Neural cell (in vitro differentiated cells): ENCODE measurements at regions not wholly inside any gene's neighbourhood (a gene's known extent, or its start where the extent isn't known, plus 50 kb on each side); places are given as distances from the start of the nearest gene placed in this dataset.

ENCODE experiments used
- H2AFZ ChIP-seq: fragments of 200-600, 300-800 bp; sonication (generic), shearing (Covaris generic); 2 replicates; pipeline ENCODE4 v1.6.0; 2014; ENCODE audit warnings: low read depth, mild to moderate bottlenecking, antibody characterized with exemption, low read length, moderate library complexity
- H3F3A ChIP-seq: fragments of 200-600 bp; shearing (Covaris generic); 2 replicates; pipeline ENCODE4 v1.6.1; 2016; ENCODE audit warnings: mild to moderate bottlenecking, moderate library complexity, mixed read lengths, antibody characterized with exemption, low read length; ENCODE audit not compliant: insufficient read depth, poor library complexity, severe bottlenecking
- H3K27ac ChIP-seq: fragments of 200-600, 300-800 bp; sonication (generic), shearing (Covaris generic); 2 replicates; pipeline ENCODE4 v1.5.1; 2014; ENCODE audit warnings: mild to moderate bottlenecking, low read length, moderate library complexity
- H3K27me3 ChIP-seq: fragments of 300-800, 200-600 bp; sonication (generic), shearing (Covaris generic); 2 replicates; pipeline ENCODE4 v1.6.0; 2014; ENCODE audit warnings: mild to moderate bottlenecking, low read depth, low read length, moderate library complexity; ENCODE audit not compliant: insufficient read depth
- H3K36me3 ChIP-seq: fragments of 300-800, 200-600 bp; sonication (generic), shearing (Covaris generic); 2 replicates; pipeline ENCODE4 v1.5.1; 2014; ENCODE audit warnings: mild to moderate bottlenecking, antibody characterized with exemption, low read length, moderate library complexity; ENCODE audit not compliant: insufficient read depth
- H3K4me2 ChIP-seq: fragments of 300-800, 200-600 bp; sonication (generic), shearing (Covaris generic); 2 replicates; pipeline ENCODE4 v1.6.0; 2014; ENCODE audit warnings: mild to moderate bottlenecking, low read length
- H3K4me3 ChIP-seq: fragments of 300-800, 200-600 bp; sonication (generic), shearing (Covaris generic); 2 replicates; pipeline ENCODE4 v1.5.1; 2014; ENCODE audit warnings: mild to moderate bottlenecking, low read length, moderate library complexity
- H3K79me2 ChIP-seq: fragments of 200-600 bp; shearing (Covaris generic); replicated peaks from 2 replicates; pipeline ENCODE4 v1.6.0; 2014; ENCODE audit warnings: mild to moderate bottlenecking, low read length, moderate library complexity; ENCODE audit not compliant: insufficient read depth
- H3K9ac ChIP-seq: fragments of 300-800, 200-600 bp; sonication (generic), shearing (Covaris generic); 2 replicates; pipeline ENCODE4 v1.6.1; 2016; ENCODE audit warnings: mild to moderate bottlenecking, low read length, mixed read lengths
- H3K9me2 ChIP-seq: fragments of 200-600 bp; shearing (Covaris generic); 2 replicates; pipeline ENCODE4 v1.6.1; 2016; ENCODE audit warnings: mild to moderate bottlenecking, low read length, mixed read lengths; ENCODE audit not compliant: insufficient read depth
- H3K9me3 ChIP-seq: fragments of 200-600, 300-800 bp; sonication (generic), shearing (Covaris generic); 2 replicates; pipeline ENCODE4 v1.6.1; 2016; ENCODE audit warnings: mild to moderate bottlenecking, mixed run types, low read length, moderate library complexity, mixed read lengths
- H4K20me1 ChIP-seq: fragments of 200-600 bp; shearing (Covaris generic); 2 replicates; pipeline ENCODE4 v1.6.1; 2016; ENCODE audit warnings: mild to moderate bottlenecking, mixed run types; ENCODE audit not compliant: insufficient read depth
- EP300 ChIP-seq: fragments of 450-650 bp; conservative IDR thresholded peaks from 2 replicates; pipeline ENCODE4 v1.6.1; 2014; ENCODE audit warnings: antibody characterized with exemption, mild to moderate bottlenecking, moderate library complexity; ENCODE audit not compliant: poor library complexity, severe bottlenecking
- EZH2 ChIP-seq: fragments of 200-600, 300-800 bp; shearing (Covaris generic), sonication (generic); IDR thresholded peaks from 2 replicates; pipeline ENCODE4 v1.6.1; 2014; ENCODE audit warnings: antibody characterized with exemption, low read length, borderline replicate concordance, mild to moderate bottlenecking; ENCODE audit not compliant: insufficient read depth, poor library complexity, severe bottlenecking
- MXI1 ChIP-seq: fragments of 450-650 bp; conservative IDR thresholded peaks from 2 replicates; pipeline ENCODE4 v1.6.1; 2014; ENCODE audit warnings: antibody characterized with exemption, mild to moderate bottlenecking; ENCODE audit not compliant: poor library complexity, severe bottlenecking
- POLR2AphosphoS5 ChIP-seq: IDR thresholded peaks from 2 replicates; pipeline ENCODE4 v1.6.1; 2012
- RAD21 ChIP-seq: fragments of 450-650 bp; conservative IDR thresholded peaks from 2 replicates; pipeline ENCODE4 v1.6.1; 2014; ENCODE audit warnings: antibody characterized with exemption, mild to moderate bottlenecking, moderate library complexity
- SMC3 ChIP-seq: fragments of 450-650 bp; conservative IDR thresholded peaks from 2 replicates; pipeline ENCODE4 v1.6.1; 2014; ENCODE audit warnings: antibody characterized with exemption, mild to moderate bottlenecking, moderate library complexity; ENCODE audit not compliant: poor library complexity
- TAF1 ChIP-seq: IDR thresholded peaks from 2 replicates; pipeline ENCODE4 v1.6.1; 2012; ENCODE audit warnings: low read depth
- TF ChIP-seq, protein P1 (sequence below): fragments of 450-650 bp; IDR thresholded peaks from 2 replicates; pipeline ENCODE4 v1.5.1; 2014; ENCODE audit warnings: antibody characterized with exemption, mild to moderate bottlenecking, moderate library complexity; ENCODE audit not compliant: poor library complexity, severe bottlenecking
- TF ChIP-seq, protein P2 (sequence below): IDR thresholded peaks from 2 replicates; pipeline ENCODE4 v1.6.1; 2012; ENCODE audit warnings: borderline replicate concordance

DNA sequence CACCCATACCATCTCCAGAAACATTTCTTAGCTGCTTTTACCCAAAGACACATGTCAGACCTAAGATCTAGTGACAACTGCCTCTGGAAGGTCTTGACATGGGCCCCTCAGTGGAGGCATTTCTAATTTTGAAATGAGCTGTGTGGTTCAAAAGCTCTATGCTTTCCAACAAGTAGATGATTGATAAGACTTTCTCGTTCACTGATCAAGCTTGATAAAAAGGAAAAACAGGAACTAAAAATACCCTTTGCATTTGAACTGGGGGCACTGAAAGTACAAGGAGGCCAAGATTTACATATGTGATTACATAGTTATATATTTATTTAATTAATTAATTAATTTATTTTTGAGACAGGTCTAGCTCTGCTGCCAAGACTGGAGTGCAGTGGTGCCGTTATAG, 61.3 kb upstream of the SCOC start:
- H3K27me3 ChIP-seq, result no peaks in the 10 kb centered on the region
- TF ChIP-seq SMC3, result no peak
- H3F3A ChIP-seq, result no peaks in the 10 kb centered on the region
- no peak overlapping the region for H3K4me3 ChIP-seq
- H2AFZ ChIP-seq, result no peak overlapping the region
- H3K36me3 ChIP-seq, result no peaks in the 10 kb centered on the region
- no peak overlapping the region for H3K4me2 ChIP-seq
- H3K27ac ChIP-seq, result no peak overlapping the region
- no peaks in the 10 kb centered on the region for H3K9me2 ChIP-seq
- no peaks in the 10 kb centered on the region for H4K20me1 ChIP-seq
- no peak overlapping the region for H3K9ac ChIP-seq
- H3K79me2 ChIP-seq, result no peaks in the 10 kb centered on the region
- H3K9me3 ChIP-seq, result no peaks in the 10 kb centered on the region

DNA sequence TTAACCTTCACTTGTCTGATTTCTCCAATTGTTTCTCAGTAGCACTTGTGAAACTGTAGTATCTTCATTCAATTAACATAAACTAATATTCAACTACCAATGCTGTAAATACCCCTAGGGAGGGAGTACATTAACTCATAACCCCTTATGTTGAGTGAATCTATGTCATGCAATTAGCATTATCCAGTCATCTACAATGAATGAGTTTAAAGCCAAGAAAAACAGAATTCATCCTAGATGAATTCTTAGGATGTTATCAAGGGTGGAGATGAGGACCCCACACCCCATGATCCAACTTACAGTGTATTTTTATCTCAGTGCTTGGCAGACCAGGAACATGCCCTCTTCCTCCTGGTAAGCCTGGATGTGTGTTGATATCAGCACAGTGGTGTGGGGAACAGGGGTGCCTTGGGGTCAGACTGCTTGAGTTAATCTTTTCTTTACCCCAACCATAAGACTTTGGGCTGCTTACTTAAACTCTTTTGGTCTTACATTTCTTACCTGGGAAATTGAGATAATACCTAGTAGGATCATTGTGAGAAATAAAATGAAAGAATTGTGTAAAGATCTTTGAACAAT, 62.1 kb upstream of the SCOC start:
- Histone ChIP-seq H3K4me3 (no peak overlapping the region), H3K27ac (no peak overlapping the region), H4K20me1 (no peaks in the 10 kb centered on the region), H3K9me3 (no peaks in the 10 kb centered on the region), H3K27me3 (no peaks in the 10 kb centered on the region), H3K79me2 (no peaks in the 10 kb centered on the region), H3K4me2 (no peak overlapping the region), H3K36me3 (no peaks in the 10 kb centered on the region), H2AFZ (no peak overlapping the region), H3K9me2 (no peaks in the 10 kb centered on the region), H3F3A (no peaks in the 10 kb centered on the region), H3K9ac (no peak overlapping the region)
- no peak for TF ChIP-seq EZH2
- TF ChIP-seq SMC3, result no peak
- no peak for TF ChIP-seq EP300
- no peak for TF ChIP-seq RAD21
- TF ChIP-seq, protein P1, sequence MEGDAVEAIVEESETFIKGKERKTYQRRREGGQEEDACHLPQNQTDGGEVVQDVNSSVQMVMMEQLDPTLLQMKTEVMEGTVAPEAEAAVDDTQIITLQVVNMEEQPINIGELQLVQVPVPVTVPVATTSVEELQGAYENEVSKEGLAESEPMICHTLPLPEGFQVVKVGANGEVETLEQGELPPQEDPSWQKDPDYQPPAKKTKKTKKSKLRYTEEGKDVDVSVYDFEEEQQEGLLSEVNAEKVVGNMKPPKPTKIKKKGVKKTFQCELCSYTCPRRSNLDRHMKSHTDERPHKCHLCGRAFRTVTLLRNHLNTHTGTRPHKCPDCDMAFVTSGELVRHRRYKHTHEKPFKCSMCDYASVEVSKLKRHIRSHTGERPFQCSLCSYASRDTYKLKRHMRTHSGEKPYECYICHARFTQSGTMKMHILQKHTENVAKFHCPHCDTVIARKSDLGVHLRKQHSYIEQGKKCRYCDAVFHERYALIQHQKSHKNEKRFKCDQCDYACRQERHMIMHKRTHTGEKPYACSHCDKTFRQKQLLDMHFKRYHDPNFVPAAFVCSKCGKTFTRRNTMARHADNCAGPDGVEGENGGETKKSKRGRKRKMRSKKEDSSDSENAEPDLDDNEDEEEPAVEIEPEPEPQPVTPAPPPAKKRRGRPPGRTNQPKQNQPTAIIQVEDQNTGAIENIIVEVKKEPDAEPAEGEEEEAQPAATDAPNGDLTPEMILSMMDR, result no peak
- no peak for TF ChIP-seq TAF1
- TF ChIP-seq POLR2AphosphoS5, result no peak
- TF ChIP-seq, protein P2, sequence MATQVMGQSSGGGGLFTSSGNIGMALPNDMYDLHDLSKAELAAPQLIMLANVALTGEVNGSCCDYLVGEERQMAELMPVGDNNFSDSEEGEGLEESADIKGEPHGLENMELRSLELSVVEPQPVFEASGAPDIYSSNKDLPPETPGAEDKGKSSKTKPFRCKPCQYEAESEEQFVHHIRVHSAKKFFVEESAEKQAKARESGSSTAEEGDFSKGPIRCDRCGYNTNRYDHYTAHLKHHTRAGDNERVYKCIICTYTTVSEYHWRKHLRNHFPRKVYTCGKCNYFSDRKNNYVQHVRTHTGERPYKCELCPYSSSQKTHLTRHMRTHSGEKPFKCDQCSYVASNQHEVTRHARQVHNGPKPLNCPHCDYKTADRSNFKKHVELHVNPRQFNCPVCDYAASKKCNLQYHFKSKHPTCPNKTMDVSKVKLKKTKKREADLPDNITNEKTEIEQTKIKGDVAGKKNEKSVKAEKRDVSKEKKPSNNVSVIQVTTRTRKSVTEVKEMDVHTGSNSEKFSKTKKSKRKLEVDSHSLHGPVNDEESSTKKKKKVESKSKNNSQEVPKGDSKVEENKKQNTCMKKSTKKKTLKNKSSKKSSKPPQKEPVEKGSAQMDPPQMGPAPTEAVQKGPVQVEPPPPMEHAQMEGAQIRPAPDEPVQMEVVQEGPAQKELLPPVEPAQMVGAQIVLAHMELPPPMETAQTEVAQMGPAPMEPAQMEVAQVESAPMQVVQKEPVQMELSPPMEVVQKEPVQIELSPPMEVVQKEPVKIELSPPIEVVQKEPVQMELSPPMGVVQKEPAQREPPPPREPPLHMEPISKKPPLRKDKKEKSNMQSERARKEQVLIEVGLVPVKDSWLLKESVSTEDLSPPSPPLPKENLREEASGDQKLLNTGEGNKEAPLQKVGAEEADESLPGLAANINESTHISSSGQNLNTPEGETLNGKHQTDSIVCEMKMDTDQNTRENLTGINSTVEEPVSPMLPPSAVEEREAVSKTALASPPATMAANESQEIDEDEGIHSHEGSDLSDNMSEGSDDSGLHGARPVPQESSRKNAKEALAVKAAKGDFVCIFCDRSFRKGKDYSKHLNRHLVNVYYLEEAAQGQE, result no peak
- no peak for TF ChIP-seq MXI1
